CD14-positive monocyte (primary cell): ENCODE measurements at regions not wholly inside any gene's neighbourhood (a gene's known extent, or its start where the extent isn't known, plus 50 kb on each side); places are given as distances from the start of the nearest gene placed in this dataset.

ENCODE experiments used
- DNase-seq, 3 donors: peaks; one replicate each; pipeline ENCODE4 v3.0.0-alpha.2; 2011 to 2022
- H2AFZ ChIP-seq: 2 replicates; pipeline ENCODE4 v1.6.0; 2012; ENCODE audit warnings: mild to moderate bottlenecking, low read depth, low read length, inconsistent platforms; ENCODE audit not compliant: insufficient read depth, poor library complexity, severe bottlenecking
- H3K27ac ChIP-seq, 2 donors: 1 replicate in 1 of 2; 2 replicates in 1 of 2; pipeline ENCODE4 v1.5.1; 2012 to 2013; ENCODE audit warnings: low read length in 2 of 2, control low read depth in 1 of 2, inconsistent platforms in 1 of 2, low read depth in 1 of 2, mild to moderate bottlenecking in 1 of 2
- H3K27me3 ChIP-seq, 2 donors: one replicate each; pipeline versions ENCODE4 v1.6.0 to v1.6.1; 2011 to 2013; ENCODE audit warnings: low read length in 2 of 2; ENCODE audit not compliant: control insufficient read depth in 2 of 2, insufficient read depth in 2 of 2
- H3K36me3 ChIP-seq, 2 donors: replicated peaks in 1 of 2; 1 replicate in 1 of 2; 2 replicates in 1 of 2; pipeline versions ENCODE4 v1.5.1 to v1.6.1; 2012 to 2013; ENCODE audit warnings: low read length in 2 of 2, control low read depth in 1 of 2, inconsistent platforms in 1 of 2, mild to moderate bottlenecking in 1 of 2; ENCODE audit not compliant: insufficient read depth in 2 of 2, control insufficient read depth in 1 of 2
- H3K4me1 ChIP-seq, 2 donors: 1 replicate in 1 of 2; 2 replicates in 1 of 2; pipeline versions ENCODE4 v1.5.1 to v1.6.1; 2012 to 2013; ENCODE audit warnings: low read length in 2 of 2, control low read depth in 1 of 2, inconsistent platforms in 1 of 2, mild to moderate bottlenecking in 1 of 2, moderate library complexity in 1 of 2; ENCODE audit not compliant: insufficient read depth in 2 of 2, control insufficient read depth in 1 of 2
- H3K4me2 ChIP-seq: replicated peaks from 2 replicates; pipeline ENCODE3; 2012; ENCODE audit warnings: low read length, moderate library complexity, mild to moderate bottlenecking; ENCODE audit not compliant: poor library complexity, severe bottlenecking; ENCODE audit errors: extremely low read depth
- H3K4me3 ChIP-seq, 3 experiments: fragments of 200-600 bp in 1 of 3; sonication (generic) in 1 of 3; replicated peaks in 1 of 3; 1 replicate in 2 of 3; 2 replicates in 1 of 3; pipeline ENCODE4 v1.5.1; 2011 to 2013; ENCODE audit warnings: low read length in 3 of 3, mild to moderate bottlenecking in 3 of 3, control low read depth in 2 of 3, low read depth in 2 of 3, inconsistent platforms in 1 of 3, moderate library complexity in 1 of 3
- H3K79me2 ChIP-seq: 2 replicates; pipeline ENCODE4 v1.6.0; 2012; ENCODE audit warnings: mild to moderate bottlenecking, control low read depth, inconsistent platforms, low read length, moderate library complexity; ENCODE audit not compliant: insufficient read depth
- H3K9ac ChIP-seq: 2 replicates; pipeline ENCODE4 v1.6.0; 2017; ENCODE audit warnings: low read length, mild to moderate bottlenecking; ENCODE audit not compliant: insufficient read depth, poor library complexity, severe bottlenecking
- H3K9me3 ChIP-seq, 2 donors: replicated peaks in 1 of 2; 1 replicate in 1 of 2; 2 replicates in 1 of 2; pipeline versions ENCODE4 v1.5.1 to v1.6.1; 2012 to 2013; ENCODE audit warnings: low read length in 2 of 2, control low read depth in 1 of 2; ENCODE audit not compliant: control insufficient read depth in 1 of 2, insufficient read depth in 1 of 2
- H4K20me1 ChIP-seq: 2 replicates; pipeline ENCODE4 v1.6.0; 2012; ENCODE audit warnings: mild to moderate bottlenecking, low read length, control low read depth, moderate library complexity; ENCODE audit not compliant: insufficient read depth
- H3K27ac Mint-ChIP-seq, 7 donors: one replicate each; pipeline ENCODE4 v1.8.0; 2020; ENCODE audit warnings: mild to moderate bottlenecking in 7 of 7, mixed read lengths in 7 of 7, moderate library complexity in 6 of 7, inconsistent platforms in 2 of 7
- H3K27me3 Mint-ChIP-seq, 3 donors: one replicate each; pipeline ENCODE4 v1.8.0; 2021 to 2022; ENCODE audit warnings: low read depth in 3 of 3, mild to moderate bottlenecking in 3 of 3, mixed read lengths in 3 of 3, moderate library complexity in 3 of 3, inconsistent platforms in 1 of 3
- H3K36me3 Mint-ChIP-seq, 2 donors: one replicate each; pipeline ENCODE4 v1.8.0; 2020; ENCODE audit warnings: mixed read lengths in 2 of 2, inconsistent platforms in 1 of 2, mild to moderate bottlenecking in 1 of 2
- H3K4me1 Mint-ChIP-seq: one replicate; pipeline ENCODE4 v1.8.0; 2020; ENCODE audit warnings: mild to moderate bottlenecking, mixed read lengths
- H3K4me3 Mint-ChIP-seq, 2 donors: one replicate each; pipeline ENCODE4 v1.8.0; 2020; ENCODE audit warnings: mild to moderate bottlenecking in 2 of 2, mixed read lengths in 2 of 2, moderate library complexity in 1 of 2
- H3K9me3 Mint-ChIP-seq, 7 donors: one replicate each; pipeline ENCODE4 v1.8.0; 2020 to 2022; ENCODE audit warnings: mixed read lengths in 7 of 7, mild to moderate bottlenecking in 6 of 7, moderate library complexity in 6 of 7, inconsistent platforms in 2 of 7
- WGBS: methylation state at CpG from one replicate; pipeline ENCODE4 v1.1.5; 2013; ENCODE audit warnings: missing lambda C conversion rate; ENCODE audit not compliant: insufficient coverage; 5-methylcytosine and 5-hydroxymethylcytosine counted together
- intact Hi-C, 2 donors: fragments of 100-400 bp; cut with micrococcal nuclease; formaldehyde crosslinking; loops; one replicate each; pipeline versions ENCODE4 v1.15.0 to v1.15.1; 2023
- TF ChIP-seq, protein P1 (sequence below): fragments of 200-600 bp; IDR thresholded peaks from one replicate; pipeline ENCODE4 v1.8.0; 2022; ENCODE audit warnings: antibody characterized with exemption, mild to moderate bottlenecking

DNA sequence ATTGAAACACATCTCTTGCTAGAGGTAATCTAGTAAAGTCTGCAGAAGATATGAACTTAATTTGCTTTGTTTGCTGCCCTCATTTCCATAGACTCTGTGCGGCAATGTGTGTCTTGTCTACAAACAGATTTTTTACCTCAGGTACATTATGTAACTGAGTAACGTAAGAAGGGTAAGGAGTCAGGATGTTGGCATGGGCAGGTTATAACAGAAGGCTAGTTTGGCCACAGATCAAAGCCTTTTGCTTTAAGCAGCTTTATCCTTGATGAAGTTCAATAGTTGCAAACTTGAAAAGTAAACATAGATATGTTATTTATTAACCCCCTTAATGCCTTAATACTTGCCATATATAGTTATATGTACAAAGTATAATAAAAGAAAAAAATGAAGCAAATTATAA lies 391.6 kb upstream of the FKBP1C start:
- no peaks in the 10 kb centered on the region for H3K27me3 ChIP-seq
- peaks cover 0 to 17% (median 8%) of the 10 kb centered on the region in 7 donors for H3K9me3 Mint-ChIP-seq
- H4K20me1 ChIP-seq: no peaks in the 10 kb centered on the region
- H2AFZ ChIP-seq: no peak overlapping the region
- H3K4me2 ChIP-seq: no peak overlapping the region
- TF ChIP-seq, protein P1, sequence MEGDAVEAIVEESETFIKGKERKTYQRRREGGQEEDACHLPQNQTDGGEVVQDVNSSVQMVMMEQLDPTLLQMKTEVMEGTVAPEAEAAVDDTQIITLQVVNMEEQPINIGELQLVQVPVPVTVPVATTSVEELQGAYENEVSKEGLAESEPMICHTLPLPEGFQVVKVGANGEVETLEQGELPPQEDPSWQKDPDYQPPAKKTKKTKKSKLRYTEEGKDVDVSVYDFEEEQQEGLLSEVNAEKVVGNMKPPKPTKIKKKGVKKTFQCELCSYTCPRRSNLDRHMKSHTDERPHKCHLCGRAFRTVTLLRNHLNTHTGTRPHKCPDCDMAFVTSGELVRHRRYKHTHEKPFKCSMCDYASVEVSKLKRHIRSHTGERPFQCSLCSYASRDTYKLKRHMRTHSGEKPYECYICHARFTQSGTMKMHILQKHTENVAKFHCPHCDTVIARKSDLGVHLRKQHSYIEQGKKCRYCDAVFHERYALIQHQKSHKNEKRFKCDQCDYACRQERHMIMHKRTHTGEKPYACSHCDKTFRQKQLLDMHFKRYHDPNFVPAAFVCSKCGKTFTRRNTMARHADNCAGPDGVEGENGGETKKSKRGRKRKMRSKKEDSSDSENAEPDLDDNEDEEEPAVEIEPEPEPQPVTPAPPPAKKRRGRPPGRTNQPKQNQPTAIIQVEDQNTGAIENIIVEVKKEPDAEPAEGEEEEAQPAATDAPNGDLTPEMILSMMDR: no peak
- H3K4me3 Mint-ChIP-seq: no peak overlapping the region
- H3K79me2 ChIP-seq: no peaks in the 10 kb centered on the region
- no peak for DNase-seq
- intact Hi-C loops: no loop called here
- H3K4me1 Mint-ChIP-seq: no peaks in the 10 kb centered on the region
- H3K9me3 ChIP-seq: peaks cover 5 to 10% of the 10 kb centered on the region in 2 donors
- H3K27ac ChIP-seq: no peak overlapping the region
- H3K36me3 Mint-ChIP-seq: no peaks in the 10 kb centered on the region
- H3K27ac Mint-ChIP-seq: no peak overlapping the region
- H3K36me3 ChIP-seq: no peaks in the 10 kb centered on the region
- no peaks in the 10 kb centered on the region for H3K4me1 ChIP-seq
- WGBS: no CpG with 5 or more reads among the region's 2 CpGs
- no peak overlapping the region for H3K4me3 ChIP-seq
- H3K27me3 Mint-ChIP-seq: peaks cover 0 to 1% (median 0%) of the 10 kb centered on the region in 3 donors
- no peak overlapping the region for H3K9ac ChIP-seq

DNA sequence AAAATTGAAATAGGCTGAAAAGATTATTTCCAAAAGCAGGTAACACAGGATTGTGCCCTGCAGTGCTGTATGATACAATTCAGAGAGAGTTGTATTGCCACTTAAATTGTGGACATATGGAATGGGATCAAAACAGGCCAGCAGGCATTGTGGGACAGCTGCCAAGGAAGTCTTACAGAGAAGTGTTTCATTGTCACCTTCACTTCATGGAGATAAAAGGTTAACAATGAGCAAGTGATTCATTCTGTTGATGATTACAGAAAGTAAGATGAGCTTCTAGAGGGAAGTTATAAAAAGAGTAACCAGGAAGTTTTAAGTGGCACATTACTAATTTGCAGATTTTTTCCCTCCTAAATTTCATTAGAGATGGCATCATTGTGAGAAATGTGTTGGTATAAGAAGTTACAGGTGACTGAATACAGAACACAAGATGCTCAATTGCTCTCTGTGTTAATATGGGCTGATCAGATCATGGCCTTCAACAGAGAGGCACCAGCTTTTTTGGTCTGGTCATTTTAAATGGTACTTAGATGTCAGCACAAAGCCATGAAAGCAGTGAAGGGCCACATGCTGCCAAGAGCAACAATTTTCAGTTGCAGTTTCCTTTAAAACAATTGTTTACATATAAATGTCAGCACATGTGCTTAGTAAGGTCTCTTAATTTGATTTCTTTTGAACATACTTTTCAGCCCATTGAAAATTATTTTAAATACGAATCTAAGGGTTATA lies 402.5 kb upstream of the FKBP1C start:
- no peak overlapping the region for H3K4me3 ChIP-seq
- no peak overlapping the region for H3K9ac ChIP-seq
- Mint-ChIP-seq H3K27me3 (no peaks in the 10 kb centered on the region), H3K27ac (no peak overlapping the region), H3K9me3 (peaks cover 0 to 2% (median 0%) of the 10 kb centered on the region in 7 donors), H3K4me1 (no peaks in the 10 kb centered on the region), H3K36me3 (no peaks in the 10 kb centered on the region), H3K4me3 (no peak overlapping the region)
- H3K27me3 ChIP-seq: no peaks in the 10 kb centered on the region
- no peaks in the 10 kb centered on the region for H3K36me3 ChIP-seq
- intact Hi-C loops: no loop called here
- no CpG with 5 or more reads among the region's 1 CpG for WGBS
- no peaks in the 10 kb centered on the region for H3K79me2 ChIP-seq
- no peak overlapping the region for H3K4me2 ChIP-seq
- DNase-seq: no peak
- H3K27ac ChIP-seq: no peak overlapping the region
- TF ChIP-seq, protein P1: no peak
- H2AFZ ChIP-seq: no peak overlapping the region
- H3K9me3 ChIP-seq: peaks cover 0 to 7% of the 10 kb centered on the region in 2 donors
- no peaks in the 10 kb centered on the region for H4K20me1 ChIP-seq
- no peaks in the 10 kb centered on the region for H3K4me1 ChIP-seq
